ENCODE measurements at regions not wholly inside any gene's neighbourhood (a gene's known extent, or its start where the extent isn't known, plus 50 kb on each side); places are given as distances from the start of the nearest gene placed in this dataset.

DNA sequence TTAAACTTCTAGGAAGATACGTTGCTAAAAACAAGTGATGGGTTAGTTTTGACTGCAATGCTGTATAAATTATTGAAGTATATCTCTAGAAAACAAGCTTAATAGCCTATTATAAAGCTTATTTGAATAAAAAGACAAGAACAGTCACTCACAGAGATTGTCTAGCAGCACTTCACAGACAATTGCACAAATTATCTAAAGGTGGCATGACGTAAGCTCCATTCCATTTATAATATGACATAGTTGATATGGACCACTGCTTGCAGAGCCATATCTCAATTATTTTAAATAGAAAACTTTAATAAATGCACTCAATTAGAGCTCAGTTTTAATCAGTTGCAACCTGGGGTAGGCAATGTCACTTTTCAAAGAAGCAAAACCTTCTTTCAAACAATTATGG, 319.9 kb upstream of the GBE1 start:
- TF ChIP-seq EZH2 (IDR thresholded peaks at IDR 0.05; ENCODE audit: insufficient read depth, poor library complexity, severe bottlenecking) (no peak), EZH2phosphoT487 (IDR thresholded peaks at IDR 0.05; ENCODE audit: insufficient read depth, low read depth) (no peak)
